ENCODE measurements at regions not wholly inside any gene's neighbourhood (a gene's known extent, or its start where the extent isn't known, plus 50 kb on each side); places are given as distances from the start of the nearest gene placed in this dataset.
"Not testable (repeated sequence)": the region's sequence is repeated elsewhere in the genome, so short reads cannot be mapped to it uniquely, and the experiment has no call there.

DNA sequence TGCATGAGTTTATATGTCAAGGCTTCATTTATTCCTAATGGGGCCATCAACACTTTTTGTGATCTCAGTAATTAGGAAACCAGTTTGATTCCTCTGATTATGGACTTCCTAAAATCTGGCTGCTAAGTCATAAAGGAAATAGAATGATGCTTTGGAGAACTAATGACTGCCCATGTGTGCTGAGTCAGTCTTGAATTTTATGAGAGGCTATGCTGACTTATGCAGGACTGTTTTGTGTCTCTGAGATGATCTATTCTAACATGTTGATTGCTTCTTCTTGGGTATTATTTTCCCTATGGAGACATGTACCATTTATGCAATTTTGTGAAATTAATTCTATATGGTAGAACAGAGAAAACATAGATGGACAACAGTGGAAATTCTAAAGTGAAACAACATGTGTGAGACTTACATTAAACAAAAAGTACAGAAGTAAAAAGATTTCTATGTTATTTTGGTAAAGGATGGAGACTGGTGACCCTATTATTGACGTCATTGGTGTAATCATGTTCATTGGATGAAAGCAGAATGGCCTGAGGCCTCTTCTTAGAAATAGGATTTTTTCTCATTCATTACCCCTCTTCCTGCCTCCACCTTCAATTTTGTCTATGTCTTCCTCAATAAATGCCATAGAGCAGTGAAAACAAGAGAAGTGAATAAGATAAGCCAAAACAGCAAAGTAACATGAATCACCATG lies 1658.2 kb upstream of the PIK3C3 start:
- intact Hi-C loops (cut with micrococcal nuclease) = no loop called here
- no peak overlapping the region for H3K4me3 Mint-ChIP-seq

DNA sequence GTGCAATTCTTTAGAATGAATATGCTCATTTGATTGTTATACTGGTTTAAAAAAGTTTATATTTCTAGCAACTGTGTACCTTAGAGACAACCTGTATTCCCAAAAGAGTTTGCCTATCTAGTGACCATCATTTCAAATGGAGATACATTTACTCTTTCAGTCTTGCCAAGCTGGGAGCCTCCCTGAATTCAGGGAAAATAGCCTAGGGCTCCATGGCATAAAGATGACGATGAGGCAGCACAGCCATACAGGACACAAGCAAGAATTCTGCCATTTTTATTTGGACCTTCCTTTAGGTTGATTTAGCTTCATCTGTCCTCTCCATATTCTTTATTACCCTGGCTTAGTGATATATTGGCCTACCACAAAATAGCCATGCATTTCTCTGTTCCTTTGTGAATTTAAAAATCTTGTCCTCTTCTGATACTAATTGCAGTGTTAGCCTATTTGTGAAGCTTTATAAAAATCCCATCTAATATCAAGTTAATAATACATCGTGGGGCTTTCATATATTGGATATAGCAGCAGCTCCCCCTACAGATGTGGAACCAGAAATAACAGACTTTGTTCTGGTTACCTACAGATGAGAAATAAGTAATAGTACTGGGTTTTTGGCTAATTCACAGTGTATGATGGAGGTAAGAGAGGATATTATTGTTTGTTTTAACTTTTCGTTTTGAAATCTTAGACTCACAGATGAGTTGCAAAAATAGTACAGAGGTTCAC lies 1661.9 kb upstream of the PIK3C3 start:
- 70% methylated on average over 2 of the region's 3 CpGs for WGBS (ENCODE audit: insufficient coverage)
- intact Hi-C loops (cut with micrococcal nuclease) = no loop called here
- H3K27ac Mint-ChIP-seq = no peak overlapping the region

More for the DNA sequence above, 1658.2 kb upstream of the PIK3C3 start:
- TF ChIP-seq, protein P1, sequence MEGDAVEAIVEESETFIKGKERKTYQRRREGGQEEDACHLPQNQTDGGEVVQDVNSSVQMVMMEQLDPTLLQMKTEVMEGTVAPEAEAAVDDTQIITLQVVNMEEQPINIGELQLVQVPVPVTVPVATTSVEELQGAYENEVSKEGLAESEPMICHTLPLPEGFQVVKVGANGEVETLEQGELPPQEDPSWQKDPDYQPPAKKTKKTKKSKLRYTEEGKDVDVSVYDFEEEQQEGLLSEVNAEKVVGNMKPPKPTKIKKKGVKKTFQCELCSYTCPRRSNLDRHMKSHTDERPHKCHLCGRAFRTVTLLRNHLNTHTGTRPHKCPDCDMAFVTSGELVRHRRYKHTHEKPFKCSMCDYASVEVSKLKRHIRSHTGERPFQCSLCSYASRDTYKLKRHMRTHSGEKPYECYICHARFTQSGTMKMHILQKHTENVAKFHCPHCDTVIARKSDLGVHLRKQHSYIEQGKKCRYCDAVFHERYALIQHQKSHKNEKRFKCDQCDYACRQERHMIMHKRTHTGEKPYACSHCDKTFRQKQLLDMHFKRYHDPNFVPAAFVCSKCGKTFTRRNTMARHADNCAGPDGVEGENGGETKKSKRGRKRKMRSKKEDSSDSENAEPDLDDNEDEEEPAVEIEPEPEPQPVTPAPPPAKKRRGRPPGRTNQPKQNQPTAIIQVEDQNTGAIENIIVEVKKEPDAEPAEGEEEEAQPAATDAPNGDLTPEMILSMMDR (IDR thresholded peaks at IDR 0.05) = no peak
- no peak for ATAC-seq
- no peak overlapping the region for H3K27ac Mint-ChIP-seq
- Histone ChIP-seq H3K27me3 (ENCODE audit: control insufficient read depth, insufficient read depth, low read length) (no peaks in the 10 kb centered on the region), H3K4me3 (ENCODE audit: low read length) (no peak overlapping the region), H3K9me3 (ENCODE audit: control insufficient read depth, insufficient read depth, low read length) (no peaks in the 10 kb centered on the region), H3K4me1 (ENCODE audit: control insufficient read depth, insufficient read depth, low read length) (no peaks in the 10 kb centered on the region), H3K27ac (ENCODE audit: low read length) (no peak overlapping the region), H3K36me3 (ENCODE audit: control insufficient read depth, insufficient read depth, low read length) (no peaks in the 10 kb centered on the region)
- WGBS (ENCODE audit: insufficient coverage) = 57% methylated on average over 1 of the region's 1 CpG
- H3K4me1 Mint-ChIP-seq = no peaks in the 10 kb centered on the region
- no peaks in the 10 kb centered on the region for H3K27me3 Mint-ChIP-seq (ENCODE audit: low read depth in 2 of 2)
- H3K36me3 Mint-ChIP-seq = no peaks in the 10 kb centered on the region
- DNase-seq = no peak
- peaks cover 7 to 8% of the 10 kb centered on the region in 2 donors for H3K9me3 Mint-ChIP-seq

DNA sequence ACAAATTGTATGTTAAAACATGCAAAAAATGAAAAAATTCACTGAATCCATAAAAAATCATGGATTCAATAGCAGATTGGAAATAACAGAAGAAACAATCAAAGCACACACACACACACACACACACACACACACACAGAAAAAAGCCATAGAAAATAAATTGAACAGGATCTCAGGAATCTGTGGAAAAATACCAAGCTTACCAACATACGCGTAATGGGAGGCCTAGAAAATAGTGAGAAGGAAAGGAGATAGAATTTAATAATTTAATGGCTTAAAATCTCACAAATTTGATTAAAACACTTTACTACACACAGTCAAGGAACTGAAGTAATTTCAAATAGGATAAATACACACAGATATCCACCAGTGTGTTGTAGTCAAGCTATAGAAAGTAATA lies 1671.5 kb upstream of the PIK3C3 start:
- no peaks in the 10 kb centered on the region for H3K4me1 Mint-ChIP-seq
- H3K27me3 Mint-ChIP-seq (ENCODE audit: low read depth in 2 of 2) = no peaks in the 10 kb centered on the region
- no peak overlapping the region for H3K4me3 Mint-ChIP-seq
- WGBS (ENCODE audit: insufficient coverage) = 100% methylated on average over 2 of the region's 2 CpGs
- Histone ChIP-seq H3K27me3 (ENCODE audit: control insufficient read depth, insufficient read depth, low read length) (no peaks in the 10 kb centered on the region), H3K36me3 (ENCODE audit: control insufficient read depth, insufficient read depth, low read length) (no peaks in the 10 kb centered on the region), H3K4me1 (ENCODE audit: control insufficient read depth, insufficient read depth, low read length) (no peaks in the 10 kb centered on the region), H3K4me3 (ENCODE audit: low read length) (no peak overlapping the region), H3K9me3 (ENCODE audit: control insufficient read depth, insufficient read depth, low read length) (no peaks in the 10 kb centered on the region), H3K27ac (ENCODE audit: low read length) (no peak overlapping the region)
- TF ChIP-seq, protein P1 (IDR thresholded peaks at IDR 0.05) = no peak
- peaks cover 19 to 27% of the 10 kb centered on the region in 2 donors for H3K9me3 Mint-ChIP-seq
- no peak for ATAC-seq
- H3K36me3 Mint-ChIP-seq = peaks cover 20% of the 10 kb centered on the region
- intact Hi-C loops (cut with micrococcal nuclease) = no loop called here
- no peak for DNase-seq
- no peak overlapping the region for H3K27ac Mint-ChIP-seq

More for the DNA sequence above, 1661.9 kb upstream of the PIK3C3 start:
- Mint-ChIP-seq H3K4me3 (no peak overlapping the region), H3K9me3 (peaks cover 8 to 13% of the 10 kb centered on the region in 2 donors), H3K27me3 (ENCODE audit: low read depth in 2 of 2) (no peaks in the 10 kb centered on the region), H3K36me3 (no peaks in the 10 kb centered on the region), H3K4me1 (no peaks in the 10 kb centered on the region)
- Histone ChIP-seq H3K4me3 (ENCODE audit: low read length) (no peak overlapping the region), H3K4me1 (ENCODE audit: control insufficient read depth, insufficient read depth, low read length) (no peaks in the 10 kb centered on the region), H3K27me3 (ENCODE audit: control insufficient read depth, insufficient read depth, low read length) (no peaks in the 10 kb centered on the region), H3K27ac (ENCODE audit: low read length) (no peak overlapping the region), H3K9me3 (ENCODE audit: control insufficient read depth, insufficient read depth, low read length) (no peaks in the 10 kb centered on the region), H3K36me3 (ENCODE audit: control insufficient read depth, insufficient read depth, low read length) (no peaks in the 10 kb centered on the region)
- TF ChIP-seq, protein P1 (IDR thresholded peaks at IDR 0.05) = no peak
- DNase-seq (no peak), ATAC-seq (no peak)

DNA sequence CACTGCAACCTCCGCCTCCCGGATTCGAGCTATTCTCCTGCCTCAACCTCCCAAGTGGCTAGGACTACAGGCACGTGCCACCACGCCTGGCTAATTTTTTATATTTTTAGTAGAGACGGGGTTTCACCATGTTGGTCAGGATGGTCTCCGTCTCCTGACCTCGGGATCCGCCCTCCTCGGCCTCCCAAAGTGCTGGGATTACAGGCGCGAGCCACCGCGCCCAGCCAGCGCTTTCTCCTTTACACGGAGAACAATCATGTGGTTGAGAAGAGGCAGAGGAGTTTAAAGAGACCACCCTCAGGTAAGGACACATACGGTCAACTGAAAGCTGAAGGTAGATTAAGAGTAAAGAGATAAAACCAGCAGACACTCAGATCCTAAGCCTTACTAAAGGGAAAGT lies 1673.7 kb upstream of the PIK3C3 start:
- H3K36me3 Mint-ChIP-seq = peaks cover 20% of the 10 kb centered on the region
- 93% methylated on average over 17 of the region's 17 CpGs for WGBS (ENCODE audit: insufficient coverage)
- H3K4me3 ChIP-seq (ENCODE audit: low read length); H3K4me1 Mint-ChIP-seq; H3K9me3 ChIP-seq (ENCODE audit: control insufficient read depth, insufficient read depth, low read length); ATAC-seq; H3K27me3 Mint-ChIP-seq (ENCODE audit: low read depth in 2 of 2); H3K36me3 ChIP-seq (ENCODE audit: control insufficient read depth, insufficient read depth, low read length); H3K27ac Mint-ChIP-seq; H3K4me3 Mint-ChIP-seq; H3K27me3 ChIP-seq (ENCODE audit: control insufficient read depth, insufficient read depth, low read length); H3K4me1 ChIP-seq (ENCODE audit: control insufficient read depth, insufficient read depth, low read length); DNase-seq; H3K27ac ChIP-seq (ENCODE audit: low read length); intact Hi-C loops (cut with micrococcal nuclease): not testable (repeated sequence)
- peaks cover 23 to 33% of the 10 kb centered on the region in 2 donors for H3K9me3 Mint-ChIP-seq
